GM12878 (cell line): ENCODE measurements at regions not wholly inside any gene's neighbourhood (a gene's known extent, or its start where the extent isn't known, plus 50 kb on each side); places are given as distances from the start of the nearest gene placed in this dataset.

Experiments used
- ATAC-seq: fragments of 200-7000 bp; cut with Tn5 transposase; 3 replicates; pipeline ENCODE4 v1.9.1; 2020; ENCODE audit warnings: mild to moderate bottlenecking, moderate library complexity
- BruUV-seq: library from RNA; stranded (reverse); fragments of 400-500 nt; replicated peaks from 2 replicates; lab custom pipeline; 2021; lab: Mats Ljungman, UMichigan
- CTCF ChIA-PET: fragments of 300-600 bp; sonication (Branson Sonifier 250); formaldehyde crosslinking; extraction: SDS; loops from one replicate; lab custom pipeline; 2021; ENCODE audit warnings: inconsistent platforms; lab: Yijun Ruan, JAX
- POLR2A ChIA-PET: fragments of 350-600 bp; formaldehyde crosslinking; extraction: SDS; loops from one replicate; lab custom pipeline; 2021; ENCODE audit warnings: inconsistent platforms; lab: Charles Lee
- RAD21 ChIA-PET: fragments of 300-600 bp; sonication (Branson Sonifier 250); formaldehyde crosslinking; loops from one replicate; lab custom pipeline; 2023; ENCODE audit warnings: antibody characterized with exemption; ENCODE audit not compliant: unreplicated experiment; lab: Charles Lee
- SMC1A ChIA-PET: fragments of 300-600 bp; sonication (Branson Sonifier 250); formaldehyde crosslinking; loops from one replicate; lab custom pipeline; 2023; ENCODE audit not compliant: unreplicated experiment, uncharacterized antibody; lab: Charles Lee
- DNase-seq: peaks from one replicate; pipeline ENCODE4 v3.0.0-alpha.2; 2011; ENCODE audit warnings: low read depth, low spot score
- FAIRE-seq: peaks from 3 replicates; lab custom pipeline; 2011; peaks lifted over from hg19 to GRCh38; lab: Jason Lieb, UNC
- H2AFZ ChIP-seq: 2 replicates; pipeline ENCODE4 v1.6.0; 2011; ENCODE audit warnings: low read depth, low read length, control low read depth; ENCODE audit not compliant: control insufficient read depth
- H3K27ac ChIP-seq: 2 replicates; pipeline ENCODE4 v1.5.1; 2011; ENCODE audit warnings: control low read depth; ENCODE audit not compliant: control insufficient read depth, insufficient read depth
- H3K27me3 ChIP-seq, 2 experiments: replicated peaks in 1 of 2; 2 replicates each; pipeline versions ENCODE4 v1.6.0 to v1.6.1; 2011; ENCODE audit warnings: low read length in 1 of 2; ENCODE audit not compliant: control insufficient read depth in 2 of 2, insufficient read depth in 2 of 2
- H3K36me3 ChIP-seq, 2 experiments: 2 replicates each; pipeline ENCODE4 v1.5.1; 2011; ENCODE audit warnings: low read length in 1 of 2; ENCODE audit not compliant: control insufficient read depth in 2 of 2, insufficient read depth in 2 of 2
- H3K4me1 ChIP-seq: 2 replicates; pipeline ENCODE4 v1.6.1; 2011; ENCODE audit warnings: mild to moderate bottlenecking, low read length, moderate library complexity, mixed read lengths; ENCODE audit not compliant: control insufficient read depth, insufficient read depth
- H3K4me2 ChIP-seq: 2 replicates; pipeline ENCODE4 v1.6.0; 2011; ENCODE audit warnings: control low read depth; ENCODE audit not compliant: control insufficient read depth, insufficient read depth
- H3K4me3 ChIP-seq: fragments of 200-600 bp; sonication (generic); 2 replicates; pipeline ENCODE4 v1.5.1; 2016
- H3K79me2 ChIP-seq: 2 replicates; pipeline ENCODE4 v1.6.0; 2011; ENCODE audit warnings: low read length; ENCODE audit not compliant: control insufficient read depth, insufficient read depth
- H3K9ac ChIP-seq: 2 replicates; pipeline ENCODE4 v1.8.0; 2011; ENCODE audit warnings: low read length, control low read depth, mixed read lengths; ENCODE audit not compliant: control insufficient read depth, insufficient read depth
- H3K9me3 ChIP-seq: replicated peaks from 3 replicates; pipeline ENCODE4 v1.5.1; 2011; ENCODE audit warnings: mild to moderate bottlenecking, low read length; ENCODE audit not compliant: control insufficient read depth, insufficient read depth
- H4K20me1 ChIP-seq: 2 replicates; pipeline ENCODE4 v1.6.0; 2011; ENCODE audit not compliant: control insufficient read depth, insufficient read depth
- ESRRA ChIP-seq: IDR thresholded peaks from 2 replicates; pipeline ENCODE4 v1.6.1; 2012; ENCODE audit warnings: mild to moderate bottlenecking, low read length, improper control_type of control experiment
- GABPA ChIP-seq: IDR thresholded peaks from 2 replicates; pipeline ENCODE4 v1.6.1; 2014; ENCODE audit warnings: antibody characterized with exemption, low read depth, mild to moderate bottlenecking, inconsistent platforms
- HDAC6 ChIP-seq: fragments of 200-600 bp; sonication (generic); IDR thresholded peaks from one replicate; pipeline ENCODE4 v1.8.0; 2017; ENCODE audit warnings: antibody characterized with exemption; ENCODE audit not compliant: unreplicated experiment
- MXI1 ChIP-seq: fragments of 150-350 bp; IDR thresholded peaks from 2 replicates; pipeline ENCODE4 v1.6.1; 2011; ENCODE audit warnings: low read depth, mild to moderate bottlenecking, inconsistent platforms, low read length, improper control_type of control experiment
- NR2C2 ChIP-seq: IDR thresholded peaks from 2 replicates; pipeline ENCODE4 v1.6.1; 2011; ENCODE audit warnings: borderline replicate concordance, low read depth; ENCODE audit not compliant: control insufficient read depth, insufficient read length
- PML ChIP-seq: IDR thresholded peaks from 2 replicates; pipeline ENCODE4 v1.6.1; 2012; ENCODE audit warnings: low read length, inconsistent platforms
- RELA ChIP-seq: fragments of 450-650 bp; IDR thresholded peaks from 2 replicates; pipeline ENCODE4 v1.8.0; 2014; ENCODE audit warnings: borderline replicate concordance; ENCODE audit not compliant: partially characterized antibody
- ZNF217 ChIP-seq: fragments of 450-650 bp; IDR thresholded peaks from 2 replicates; pipeline ENCODE4 v1.6.1; 2017; ENCODE audit warnings: antibody characterized with exemption, mild to moderate bottlenecking
- WGBS: methylation state at CpG from one replicate; pipeline ENCODE4 v1.1.6; 2016; ENCODE audit warnings: low lambda C conversion rate; ENCODE audit not compliant: insufficient replicate concordance, insufficient coverage; ENCODE audit errors: missing lambda C conversion rate; 5-methylcytosine and 5-hydroxymethylcytosine counted together
- in situ Hi-C: fragments of 300-500 bp; cut with MboI; formaldehyde crosslinking; loops from 9 replicates; pipeline ENCODE4 v1.14.3; 2018; ENCODE audit warnings: mixed read lengths
- intact Hi-C: fragments of 100-400 bp; cut with micrococcal nuclease; formaldehyde crosslinking; loops from one replicate; pipeline ENCODE4 v1.14.2; 2022; ENCODE audit not compliant: unreplicated experiment
- TF ChIP-seq, protein P1 (sequence below): IDR thresholded peaks from 2 replicates; pipeline ENCODE4 v1.6.1; 2012; ENCODE audit warnings: low read depth, low read length, improper control_type of control experiment
- TF ChIP-seq, protein P2 (sequence below): fragments of 450-650 bp; IDR thresholded peaks from 2 replicates; pipeline ENCODE4 v1.6.1; 2017; ENCODE audit warnings: antibody characterized with exemption, mild to moderate bottlenecking, moderate library complexity
- TF ChIP-seq, protein P3 (sequence below): IDR thresholded peaks from 2 replicates; pipeline ENCODE4 v1.6.1; 2011; ENCODE audit warnings: low read depth, low read length, improper control_type of control experiment, borderline replicate concordance
- TF ChIP-seq, protein P4 (sequence below): fragments of 450-650 bp; IDR thresholded peaks from 2 replicates; pipeline ENCODE4 v1.6.1; 2018; ENCODE audit warnings: borderline replicate concordance, mild to moderate bottlenecking; ENCODE audit not compliant: partially characterized antibody

DNA sequence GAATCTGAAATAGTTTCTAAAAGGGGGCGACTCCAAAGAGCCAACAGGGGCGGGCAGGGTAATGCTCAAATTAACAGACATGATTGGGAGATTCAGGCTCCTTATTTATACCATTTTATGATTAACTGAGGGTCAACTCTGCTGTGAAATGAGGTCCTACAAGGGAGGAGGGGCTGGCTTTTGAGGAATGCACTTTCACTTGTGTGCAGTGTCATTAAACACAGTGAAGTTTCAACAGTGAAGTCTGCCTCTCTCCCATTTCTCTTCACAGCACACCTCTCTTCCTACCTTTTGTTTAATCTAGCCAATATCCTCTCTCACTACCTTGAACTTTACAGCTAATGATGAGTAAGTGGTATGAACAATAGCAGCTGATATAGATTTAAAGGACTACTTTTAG is 557.3 kb upstream of the CITED2 start:
- intact Hi-C loops = no loop called here
- POLR2A ChIA-PET = no interaction called here
- Histone ChIP-seq H3K27ac (no peak overlapping the region), H3K4me3 (no peak overlapping the region), H2AFZ (no peak overlapping the region), H3K4me1 (no peaks in the 10 kb centered on the region), H3K79me2 (no peaks in the 10 kb centered on the region), H3K4me2 (no peak overlapping the region), H3K9ac (no peak overlapping the region), H3K36me3 (no peaks in the 10 kb centered on the region), H4K20me1 (no peaks in the 10 kb centered on the region), H3K9me3 (no peaks in the 10 kb centered on the region), H3K27me3 (no peaks in the 10 kb centered on the region)
- SMC1A ChIA-PET = no interaction called here
- FAIRE-seq = no peak
- ATAC-seq = no peak
- RAD21 ChIA-PET = no interaction called here
- WGBS = 44% methylated on average over 2 of the region's 2 CpGs
- in situ Hi-C loops = no loop called here
- BruUV-seq = no TSS peak
- CTCF ChIA-PET = no interaction called here
- DNase-seq = no peak
- TF ChIP-seq PML (no peak), MXI1 (no peak), HDAC6 (no peak), RELA (no peak), NR2C2 (no peak), ESRRA (no peak), ZNF217 (no peak), GABPA (no peak)
- TF ChIP-seq, protein P1, sequence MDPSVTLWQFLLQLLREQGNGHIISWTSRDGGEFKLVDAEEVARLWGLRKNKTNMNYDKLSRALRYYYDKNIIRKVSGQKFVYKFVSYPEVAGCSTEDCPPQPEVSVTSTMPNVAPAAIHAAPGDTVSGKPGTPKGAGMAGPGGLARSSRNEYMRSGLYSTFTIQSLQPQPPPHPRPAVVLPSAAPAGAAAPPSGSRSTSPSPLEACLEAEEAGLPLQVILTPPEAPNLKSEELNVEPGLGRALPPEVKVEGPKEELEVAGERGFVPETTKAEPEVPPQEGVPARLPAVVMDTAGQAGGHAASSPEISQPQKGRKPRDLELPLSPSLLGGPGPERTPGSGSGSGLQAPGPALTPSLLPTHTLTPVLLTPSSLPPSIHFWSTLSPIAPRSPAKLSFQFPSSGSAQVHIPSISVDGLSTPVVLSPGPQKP = no peak
- TF ChIP-seq, protein P2, sequence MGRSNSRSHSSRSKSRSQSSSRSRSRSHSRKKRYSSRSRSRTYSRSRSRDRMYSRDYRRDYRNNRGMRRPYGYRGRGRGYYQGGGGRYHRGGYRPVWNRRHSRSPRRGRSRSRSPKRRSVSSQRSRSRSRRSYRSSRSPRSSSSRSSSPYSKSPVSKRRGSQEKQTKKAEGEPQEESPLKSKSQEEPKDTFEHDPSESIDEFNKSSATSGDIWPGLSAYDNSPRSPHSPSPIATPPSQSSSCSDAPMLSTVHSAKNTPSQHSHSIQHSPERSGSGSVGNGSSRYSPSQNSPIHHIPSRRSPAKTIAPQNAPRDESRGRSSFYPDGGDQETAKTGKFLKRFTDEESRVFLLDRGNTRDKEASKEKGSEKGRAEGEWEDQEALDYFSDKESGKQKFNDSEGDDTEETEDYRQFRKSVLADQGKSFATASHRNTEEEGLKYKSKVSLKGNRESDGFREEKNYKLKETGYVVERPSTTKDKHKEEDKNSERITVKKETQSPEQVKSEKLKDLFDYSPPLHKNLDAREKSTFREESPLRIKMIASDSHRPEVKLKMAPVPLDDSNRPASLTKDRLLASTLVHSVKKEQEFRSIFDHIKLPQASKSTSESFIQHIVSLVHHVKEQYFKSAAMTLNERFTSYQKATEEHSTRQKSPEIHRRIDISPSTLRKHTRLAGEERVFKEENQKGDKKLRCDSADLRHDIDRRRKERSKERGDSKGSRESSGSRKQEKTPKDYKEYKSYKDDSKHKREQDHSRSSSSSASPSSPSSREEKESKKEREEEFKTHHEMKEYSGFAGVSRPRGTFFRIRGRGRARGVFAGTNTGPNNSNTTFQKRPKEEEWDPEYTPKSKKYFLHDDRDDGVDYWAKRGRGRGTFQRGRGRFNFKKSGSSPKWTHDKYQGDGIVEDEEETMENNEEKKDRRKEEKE = no peak
- TF ChIP-seq, protein P3, sequence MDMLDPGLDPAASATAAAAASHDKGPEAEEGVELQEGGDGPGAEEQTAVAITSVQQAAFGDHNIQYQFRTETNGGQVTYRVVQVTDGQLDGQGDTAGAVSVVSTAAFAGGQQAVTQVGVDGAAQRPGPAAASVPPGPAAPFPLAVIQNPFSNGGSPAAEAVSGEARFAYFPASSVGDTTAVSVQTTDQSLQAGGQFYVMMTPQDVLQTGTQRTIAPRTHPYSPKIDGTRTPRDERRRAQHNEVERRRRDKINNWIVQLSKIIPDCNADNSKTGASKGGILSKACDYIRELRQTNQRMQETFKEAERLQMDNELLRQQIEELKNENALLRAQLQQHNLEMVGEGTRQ = no peak
- TF ChIP-seq, protein P4, sequence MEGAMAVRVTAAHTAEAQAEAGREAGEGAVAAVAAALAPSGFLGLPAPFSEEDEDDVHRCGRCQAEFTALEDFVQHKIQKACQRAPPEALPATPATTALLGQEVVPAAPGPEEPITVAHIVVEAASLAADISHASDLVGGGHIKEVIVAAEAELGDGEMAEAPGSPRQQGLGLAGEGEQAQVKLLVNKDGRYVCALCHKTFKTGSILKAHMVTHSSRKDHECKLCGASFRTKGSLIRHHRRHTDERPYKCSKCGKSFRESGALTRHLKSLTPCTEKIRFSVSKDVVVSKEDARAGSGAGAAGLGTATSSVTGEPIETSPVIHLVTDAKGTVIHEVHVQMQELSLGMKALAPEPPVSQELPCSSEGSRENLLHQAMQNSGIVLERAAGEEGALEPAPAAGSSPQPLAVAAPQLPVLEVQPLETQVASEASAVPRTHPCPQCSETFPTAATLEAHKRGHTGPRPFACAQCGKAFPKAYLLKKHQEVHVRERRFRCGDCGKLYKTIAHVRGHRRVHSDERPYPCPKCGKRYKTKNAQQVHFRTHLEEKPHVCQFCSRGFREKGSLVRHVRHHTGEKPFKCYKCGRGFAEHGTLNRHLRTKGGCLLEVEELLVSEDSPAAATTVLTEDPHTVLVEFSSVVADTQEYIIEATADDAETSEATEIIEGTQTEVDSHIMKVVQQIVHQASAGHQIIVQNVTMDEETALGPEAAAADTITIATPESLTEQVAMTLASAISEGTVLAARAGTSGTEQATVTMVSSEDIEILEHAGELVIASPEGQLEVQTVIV = no peak
